CMK (cell line): ENCODE measurements at regions not wholly inside any gene's neighbourhood (a gene's known extent, or its start where the extent isn't known, plus 50 kb on each side); places are given as distances from the start of the nearest gene placed in this dataset.

Experiments used
- DNase-seq: peaks from one replicate; pipeline ENCODE4 v3.0.0-alpha.2; 2010; ENCODE audit warnings: low read depth

DNA sequence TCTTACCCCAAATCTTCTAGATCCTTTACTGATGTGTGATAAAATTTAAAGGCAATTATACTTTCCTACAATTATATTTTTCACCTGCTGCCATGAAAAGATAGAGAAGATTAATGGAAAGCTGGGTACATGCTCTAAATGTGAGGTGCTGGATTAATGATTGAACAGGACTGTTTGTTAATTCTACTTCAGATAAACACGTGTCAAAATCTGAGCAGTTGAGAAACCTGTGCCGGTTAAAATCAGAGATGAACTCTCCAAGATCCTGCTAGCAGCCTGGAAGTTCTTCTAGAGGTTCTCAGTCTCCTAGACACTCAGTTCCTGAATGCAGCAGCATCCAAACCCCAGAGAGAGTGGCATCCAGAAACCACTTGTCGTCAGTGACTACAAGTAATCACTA lies 69.2 kb downstream of the INHBA start:
- DNase-seq = no peak

GRCh38 chr7:41630741-41631140 lies 72.1 kb downstream of the INHBA start:
- no peak for DNase-seq

GRCh38 chr7:41629711-41630111 lies 73.2 kb downstream of the INHBA start:
- DNase-seq = no peak

- DNase-seq = no peak
Observed at GRCh38 chr7:41628901-41629300, 74.0 kb downstream of the INHBA start.

GRCh38 chr7:41627645-41628298 lies 75.1 kb downstream of the INHBA start:
- DNase-seq = no peak

GRCh38 chr7:41624818-41625217 lies 78.1 kb downstream of the INHBA start:
- DNase-seq = no peak

GRCh38 chr7:41621953-41622831 lies 80.7 kb downstream of the INHBA start:
- no peak for DNase-seq

DNA sequence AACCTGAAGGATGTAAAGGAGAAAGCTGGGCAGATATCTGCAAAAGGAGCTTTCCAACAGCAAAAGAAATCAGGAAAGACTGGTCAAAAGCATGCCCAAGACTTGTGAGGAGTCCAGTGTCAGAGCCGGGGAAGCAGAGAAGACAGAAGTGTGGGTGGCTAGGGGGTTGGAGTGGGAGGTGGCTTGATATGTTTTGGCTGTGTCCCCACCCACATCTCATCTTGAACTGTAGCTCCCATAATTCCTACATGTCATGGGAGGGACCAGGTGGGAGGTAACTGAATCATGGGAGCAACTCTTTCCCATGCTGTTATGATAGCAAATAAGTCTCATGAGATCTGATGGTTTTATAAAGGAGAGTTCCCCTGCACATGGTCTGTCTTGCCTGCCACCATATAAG lies 84.9 kb downstream of the INHBA start:
- no peak for DNase-seq

GRCh38 chr7:41612798-41613197 lies 90.1 kb downstream of the INHBA start:
- no peak for DNase-seq

DNA sequence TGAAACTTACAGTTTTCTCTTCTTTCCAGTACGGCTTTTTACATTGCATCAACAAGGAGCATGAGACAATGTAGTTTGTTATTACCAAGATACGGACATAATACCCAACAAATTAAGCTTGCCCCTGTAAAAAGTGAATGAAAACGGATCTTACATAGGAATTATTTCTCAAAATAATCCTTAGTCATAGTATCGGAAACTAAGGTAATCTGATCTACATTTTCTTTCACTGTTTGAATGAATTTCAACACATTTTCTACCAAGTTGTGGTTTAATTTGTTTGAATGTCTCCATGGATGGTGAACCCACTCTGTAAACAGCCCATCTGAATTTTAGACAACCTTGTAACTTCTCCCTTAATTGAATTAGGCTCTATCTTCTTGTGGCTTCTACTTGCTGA lies 90.5 kb downstream of the INHBA start:
- DNase-seq = no peak

GRCh38 chr7:41608447-41608846 lies 94.4 kb downstream of the INHBA start:
- no peak for DNase-seq

- DNase-seq = no peak
Observed at GRCh38 chr7:41603985-41604384, 98.9 kb downstream of the INHBA start.

GRCh38 chr7:41599760-41600159 lies 103.1 kb downstream of the INHBA start:
- no peak for DNase-seq

DNA sequence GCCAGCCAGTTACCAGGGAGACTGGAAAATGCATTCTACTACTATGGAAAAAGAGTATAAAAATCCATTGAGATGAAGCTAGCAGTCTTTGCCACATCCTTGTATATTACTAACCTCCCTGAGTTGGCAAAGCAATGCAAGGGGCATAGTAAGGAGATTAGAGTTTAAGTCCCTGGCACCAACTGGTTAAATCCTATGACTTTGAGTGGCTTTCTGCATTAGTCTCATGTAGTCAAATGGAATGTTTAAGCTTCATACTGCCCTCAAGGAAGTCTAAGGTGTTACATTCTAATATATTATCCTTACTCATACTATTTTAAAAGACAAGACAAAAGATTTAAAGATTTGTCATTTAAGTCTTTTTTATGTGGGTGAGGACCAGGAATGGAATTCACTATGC lies 110.1 kb downstream of the INHBA start:
- DNase-seq = no peak

DNA sequence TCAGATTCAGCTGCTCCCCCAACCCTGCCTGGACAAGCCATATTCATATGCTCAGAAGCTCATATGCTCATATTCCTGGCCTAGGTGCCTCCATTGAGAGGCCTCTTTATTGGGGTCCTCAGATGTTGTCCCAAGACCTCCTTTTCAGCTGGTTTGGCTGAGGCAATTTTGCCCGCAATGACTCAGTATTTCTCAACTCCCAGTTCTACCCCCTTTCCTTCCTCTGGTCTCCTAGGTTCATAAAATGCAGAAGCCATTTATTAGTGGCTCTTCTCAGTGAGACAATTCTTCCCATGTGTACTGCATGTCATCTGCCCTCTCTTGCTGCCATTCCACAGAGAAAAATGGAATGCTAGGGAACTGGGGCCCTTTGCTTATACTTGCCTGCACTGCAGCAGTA lies 110.7 kb downstream of the INHBA start:
- DNase-seq = no peak

GRCh38 chr7:41590986-41591385 lies 111.9 kb downstream of the INHBA start:
- DNase-seq = no peak

- DNase-seq = no peak
Observed at GRCh38 chr7:41588341-41588740, 114.5 kb downstream of the INHBA start.

DNA sequence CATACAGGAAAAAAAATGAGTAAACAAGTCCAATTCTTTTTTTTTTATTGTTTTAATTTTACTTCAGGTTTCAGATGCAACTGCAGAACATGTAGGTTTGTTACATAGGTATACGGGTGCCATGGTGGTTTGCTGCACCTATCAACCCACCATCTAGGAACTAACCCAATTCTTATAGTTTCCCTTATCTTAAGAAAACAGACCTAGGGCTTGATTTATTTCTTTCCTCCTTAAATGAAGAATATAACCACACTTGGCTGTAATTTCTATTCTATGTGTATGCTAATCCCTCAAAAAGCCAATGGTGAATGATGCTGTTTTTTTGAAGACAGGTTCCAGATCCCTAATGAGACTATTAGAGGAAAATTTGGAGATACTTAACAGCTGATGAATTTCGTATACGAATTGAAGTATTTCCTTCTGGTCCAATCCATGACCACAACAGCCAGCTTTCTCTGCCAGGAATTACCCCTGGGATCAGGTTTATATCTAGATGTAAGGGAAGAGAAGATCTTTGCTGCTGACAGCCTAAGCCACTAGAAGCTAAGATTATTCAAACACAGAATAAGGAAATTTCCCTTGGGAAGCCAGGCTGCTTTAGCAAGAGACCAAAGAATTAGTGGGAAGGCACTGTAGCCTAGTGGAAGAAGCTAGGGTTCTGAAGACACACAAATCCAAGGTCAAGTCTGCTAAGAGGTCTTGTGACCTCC lies 115.8 kb downstream of the INHBA start:
- no peak for DNase-seq

GRCh38 chr7:41584746-41585145 lies 118.1 kb downstream of the INHBA start:
- no peak for DNase-seq

- no peak for DNase-seq
Observed at GRCh38 chr7:41582116-41582515, 120.8 kb downstream of the INHBA start.

DNA sequence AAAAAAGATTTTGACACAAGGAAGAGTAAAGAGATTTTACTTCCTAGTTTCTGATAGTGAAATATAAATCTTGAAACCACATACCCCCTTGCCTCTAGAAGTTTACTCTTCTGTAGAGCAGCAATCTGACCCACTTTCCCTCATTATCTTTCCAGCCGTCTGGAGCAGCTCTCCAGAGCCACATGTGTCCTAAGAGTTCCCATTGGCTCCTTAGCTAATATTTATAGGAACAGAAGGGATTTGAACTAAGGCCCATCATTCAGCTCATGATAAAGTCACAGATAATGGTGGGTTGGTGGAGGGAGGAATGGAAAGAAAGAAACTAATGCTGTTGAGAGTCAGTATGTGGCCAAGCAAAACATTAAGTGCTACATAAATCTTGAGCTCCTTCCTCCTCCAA lies 121.8 kb downstream of the INHBA start:
- no peak for DNase-seq

- no peak for DNase-seq
Observed at GRCh38 chr7:41579961-41580935, 122.6 kb downstream of the INHBA start.
